CD4-positive, alpha-beta T cell treated with Interleukin-2 at 100 ng/mL for 4 hours (primary cell): ENCODE measurements at regions not wholly inside any gene's neighbourhood (a gene's known extent, or its start where the extent isn't known, plus 50 kb on each side); places are given as distances from the start of the nearest gene placed in this dataset.
"Not testable (repeated sequence)": the region's sequence is repeated elsewhere in the genome, so short reads cannot be mapped to it uniquely, and the experiment has no call there.

ENCODE experiments used
- DNase-seq: peaks from one replicate; pipeline ENCODE4 v3.0.0-alpha.2; 2020; ENCODE audit warnings: low spot score

- DNase-seq = no peak
Measured at GRCh38 chr14:82987502-82988124, 1454.0 kb upstream of the SEL1L start.

GRCh38 chr14:82994547-82994946 is 1460.9 kb upstream of the SEL1L start:
- not testable (repeated sequence) for DNase-seq

GRCh38 chr14:82999802-83000201 is 1466.1 kb upstream of the SEL1L start:
- no peak for DNase-seq

- no peak for DNase-seq
Measured at GRCh38 chr14:83004456-83005006, 1470.9 kb upstream of the SEL1L start.

- DNase-seq = no peak
Measured at GRCh38 chr14:83006121-83006670, 1472.5 kb upstream of the SEL1L start.

GRCh38 chr14:83007052-83007451 is 1473.4 kb upstream of the SEL1L start:
- not testable (repeated sequence) for DNase-seq

- DNase-seq = no peak
Measured at GRCh38 chr14:83007641-83008225, 1474.1 kb upstream of the SEL1L start.

GRCh38 chr14:83017296-83017695 is 1483.6 kb upstream of the SEL1L start:
- no peak for DNase-seq

GRCh38 chr14:83019744-83020414 is 1486.2 kb upstream of the SEL1L start:
- DNase-seq = no peak

- DNase-seq = no peak
Measured at GRCh38 chr14:83021323-83021722, 1487.7 kb upstream of the SEL1L start.

- DNase-seq = no peak
Measured at GRCh38 chr14:83023369-83023768, 1489.7 kb upstream of the SEL1L start.

- DNase-seq = no peak
Measured at GRCh38 chr14:83041224-83041623, 1507.6 kb upstream of the SEL1L start.

GRCh38 chr14:83042858-83043257 is 1509.2 kb upstream of the SEL1L start:
- DNase-seq = no peak

GRCh38 chr14:83044001-83044400 is 1510.3 kb upstream of the SEL1L start:
- no peak for DNase-seq

GRCh38 chr14:83047059-83047830 is 1513.6 kb upstream of the SEL1L start:
- no peak for DNase-seq

GRCh38 chr14:83053022-83053710 is 1519.5 kb upstream of the SEL1L start:
- DNase-seq = no peak

GRCh38 chr14:83058068-83058467 is 1524.4 kb upstream of the SEL1L start:
- no peak for DNase-seq

- no peak for DNase-seq
Measured at GRCh38 chr14:83071888-83072501, 1538.3 kb upstream of the SEL1L start.

- no peak for DNase-seq
Measured at GRCh38 chr14:83085136-83085535, 1551.5 kb upstream of the SEL1L start.

GRCh38 chr14:83085725-83086124 is 1552.1 kb upstream of the SEL1L start:
- no peak for DNase-seq
